Activated naive CD4-positive, alpha-beta T cell treated with anti-CD3 and anti-CD28 coated beads for 36 hours (primary cell): ENCODE measurements at regions not wholly inside any gene's neighbourhood (a gene's known extent, or its start where the extent isn't known, plus 50 kb on each side); places are given as distances from the start of the nearest gene placed in this dataset.
"Not testable (repeated sequence)": the region's sequence is repeated elsewhere in the genome, so short reads cannot be mapped to it uniquely, and the experiment has no call there.

Source experiments
- CTCF ChIA-PET: fragments of 350-600 bp; sonication (Branson Sonifier 250); formaldehyde crosslinking; loops from one replicate; lab custom pipeline; 2021; ENCODE audit warnings: antibody characterized with exemption; lab: Charles Lee
- DNase-seq: peaks from one replicate; pipeline ENCODE4 v3.0.0-alpha.2; 2020
- H3K27ac Mint-ChIP-seq: one replicate; pipeline ENCODE4 v1.8.0; 2021; ENCODE audit warnings: mild to moderate bottlenecking, mixed read lengths
- H3K27me3 Mint-ChIP-seq: one replicate; pipeline ENCODE4 v1.8.0; 2021; ENCODE audit warnings: low read depth, mixed read lengths
- H3K36me3 Mint-ChIP-seq: one replicate; pipeline ENCODE4 v1.8.0; 2021; ENCODE audit warnings: low read depth, mixed read lengths
- H3K4me1 Mint-ChIP-seq: one replicate; pipeline ENCODE4 v1.8.0; 2021; ENCODE audit warnings: low read depth, mixed read lengths
- H3K4me3 Mint-ChIP-seq: one replicate; pipeline ENCODE4 v1.8.0; 2021; ENCODE audit warnings: mild to moderate bottlenecking, moderate library complexity, mixed read lengths
- H3K9me3 Mint-ChIP-seq: one replicate; pipeline ENCODE4 v1.8.0; 2021; ENCODE audit warnings: mixed read lengths
- intact Hi-C: fragments of 100-400 bp; cut with micrococcal nuclease; formaldehyde crosslinking; loops from one replicate; pipeline ENCODE4 v1.15.1; 2023

DNA sequence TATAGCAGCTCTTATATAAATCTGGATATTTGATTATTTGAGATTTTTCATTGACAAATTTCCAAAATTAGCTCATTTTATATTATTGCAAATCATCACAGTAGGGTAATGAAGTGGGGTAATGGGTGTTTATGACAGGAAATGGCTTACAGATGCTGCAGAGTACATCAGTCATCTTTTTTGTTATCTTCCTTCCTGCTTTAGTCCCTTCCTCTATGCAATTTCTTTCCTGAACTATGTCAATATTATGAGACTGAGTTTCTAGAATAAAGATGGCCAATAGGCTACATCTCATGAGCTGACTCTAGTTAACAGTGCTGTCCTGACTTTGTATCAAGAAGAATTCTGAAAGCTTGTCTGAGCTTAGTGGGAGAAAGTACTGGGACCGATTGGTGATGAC lies 244.5 kb downstream of the XPNPEP1 start:
- intact Hi-C loops, result no loop called here
- DNase-seq, result no peak
- Mint-ChIP-seq H3K27me3 (peaks cover 2% of the 10 kb centered on the region), H3K4me1 (no peaks in the 10 kb centered on the region), H3K27ac (no peak overlapping the region), H3K9me3 (peaks cover 2% of the 10 kb centered on the region), H3K4me3 (no peak overlapping the region), H3K36me3 (no peaks in the 10 kb centered on the region)
- CTCF ChIA-PET, result no interaction called here

DNA sequence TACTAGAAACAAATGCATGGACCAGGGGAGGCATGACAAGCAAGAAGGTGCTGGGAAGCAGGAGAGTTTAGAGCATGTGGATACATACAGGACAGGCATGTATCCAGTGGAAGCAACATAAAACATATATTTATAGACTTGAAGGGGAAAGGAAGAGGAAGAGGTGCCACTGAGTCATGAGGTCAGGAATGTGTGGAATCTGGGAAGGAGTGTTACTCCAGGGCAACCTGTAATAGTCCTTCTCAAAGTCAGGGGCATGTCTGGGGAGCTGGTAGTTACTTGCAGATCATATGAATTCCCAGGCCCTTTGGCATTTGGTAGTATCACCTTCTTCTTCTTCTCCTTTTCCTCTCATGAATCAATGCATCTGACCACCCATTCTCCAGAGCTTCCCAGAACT lies 246.6 kb downstream of the XPNPEP1 start:
- no peak overlapping the region for H3K4me3 Mint-ChIP-seq
- intact Hi-C loops, result no loop called here
- peaks cover 2% of the 10 kb centered on the region for H3K9me3 Mint-ChIP-seq
- no peak overlapping the region for H3K27ac Mint-ChIP-seq
- DNase-seq, result no peak
- H3K4me1 Mint-ChIP-seq, result no peaks in the 10 kb centered on the region
- CTCF ChIA-PET, result no interaction called here
- no peaks in the 10 kb centered on the region for H3K36me3 Mint-ChIP-seq
- H3K27me3 Mint-ChIP-seq, result peaks cover 2% of the 10 kb centered on the region

- Mint-ChIP-seq H3K9me3 (no peaks in the 10 kb centered on the region), H3K27ac (no peak overlapping the region), H3K36me3 (no peaks in the 10 kb centered on the region), H3K4me1 (no peaks in the 10 kb centered on the region), H3K4me3 (no peak overlapping the region), H3K27me3 (no peaks in the 10 kb centered on the region)
- CTCF ChIA-PET, result interaction anchor here (0.6 kb wide), 1 partner anchor 44 kb away, joined by 9 read pairs; no protein-coding TSS in a partner anchor
- DNase-seq, result no peak
- intact Hi-C loops, result no loop called here
Measured at GRCh38 chr10:109668703-109669102, 254.6 kb downstream of the XPNPEP1 start.

GRCh38 chr10:109668154-109668665 lies 255.1 kb downstream of the XPNPEP1 start:
- Mint-ChIP-seq H3K9me3 (no peaks in the 10 kb centered on the region), H3K27me3 (no peaks in the 10 kb centered on the region), H3K4me3 (no peak overlapping the region), H3K4me1 (no peaks in the 10 kb centered on the region), H3K36me3 (no peaks in the 10 kb centered on the region), H3K27ac (no peak overlapping the region)
- CTCF ChIA-PET, result no interaction called here
- DNase-seq, result no peak
- intact Hi-C loops, result no loop called here

DNA sequence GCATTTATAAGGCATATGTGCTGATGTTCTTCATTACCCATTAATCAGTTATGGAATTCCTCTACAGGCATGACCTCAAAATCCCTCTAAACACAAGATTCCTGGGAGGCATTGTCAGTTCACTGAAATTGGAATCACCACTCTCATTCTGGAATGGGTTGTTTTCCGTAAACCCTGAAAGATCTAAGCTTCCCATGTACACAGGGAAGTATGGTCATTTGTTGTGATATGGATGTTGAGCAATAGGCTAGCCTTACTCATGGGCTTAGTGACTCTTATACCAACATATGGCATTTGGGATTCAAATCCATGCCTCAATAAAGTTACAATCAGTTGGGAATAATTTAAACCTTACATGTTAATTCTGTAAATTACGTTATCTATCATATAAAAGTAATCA lies 258.0 kb downstream of the XPNPEP1 start:
- Mint-ChIP-seq H3K27ac (no peak overlapping the region), H3K9me3 (no peaks in the 10 kb centered on the region), H3K4me3 (no peak overlapping the region), H3K36me3 (no peaks in the 10 kb centered on the region), H3K27me3 (no peaks in the 10 kb centered on the region), H3K4me1 (no peaks in the 10 kb centered on the region)
- CTCF ChIA-PET, result no interaction called here
- no peak for DNase-seq
- intact Hi-C loops, result no loop called here

GRCh38 chr10:109664554-109664953 lies 258.8 kb downstream of the XPNPEP1 start:
- H3K4me1 Mint-ChIP-seq, result no peaks in the 10 kb centered on the region
- CTCF ChIA-PET, result no interaction called here
- no peaks in the 10 kb centered on the region for H3K27me3 Mint-ChIP-seq
- no peak for DNase-seq
- H3K4me3 Mint-ChIP-seq, result no peak overlapping the region
- no peaks in the 10 kb centered on the region for H3K36me3 Mint-ChIP-seq
- intact Hi-C loops, result no loop called here
- no peaks in the 10 kb centered on the region for H3K9me3 Mint-ChIP-seq
- no peak overlapping the region for H3K27ac Mint-ChIP-seq

GRCh38 chr10:109663122-109663521 lies 260.2 kb downstream of the XPNPEP1 start:
- H3K4me3 Mint-ChIP-seq, result no peak overlapping the region
- no peak overlapping the region for H3K27ac Mint-ChIP-seq
- H3K27me3 Mint-ChIP-seq, result no peaks in the 10 kb centered on the region
- intact Hi-C loops, result no loop called here
- no peaks in the 10 kb centered on the region for H3K9me3 Mint-ChIP-seq
- DNase-seq, result no peak
- CTCF ChIA-PET, result no interaction called here
- H3K36me3 Mint-ChIP-seq, result no peaks in the 10 kb centered on the region
- H3K4me1 Mint-ChIP-seq, result no peaks in the 10 kb centered on the region

DNA sequence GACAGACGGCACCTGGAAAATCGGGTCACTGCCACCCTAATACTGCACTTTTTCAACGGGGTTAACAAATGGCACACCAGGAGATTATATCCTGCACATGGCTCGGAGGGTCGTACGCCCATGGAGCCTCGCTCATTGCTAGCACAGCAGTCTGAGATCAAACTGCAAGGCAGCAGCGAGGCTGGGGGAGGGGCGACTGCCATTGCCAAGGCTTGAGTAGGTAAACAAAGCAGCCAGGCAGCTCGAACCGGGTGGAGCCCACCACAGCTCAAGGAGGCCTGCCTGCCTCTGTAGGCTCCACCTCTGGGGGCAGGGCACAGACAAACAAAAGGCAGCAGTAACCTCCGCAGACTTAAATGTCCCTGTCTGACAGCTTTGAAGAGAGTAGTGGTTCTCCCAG lies 270.7 kb downstream of the XPNPEP1 start:
- H3K36me3 Mint-ChIP-seq, H3K4me1 Mint-ChIP-seq, H3K4me3 Mint-ChIP-seq, DNase-seq, H3K27me3 Mint-ChIP-seq, CTCF ChIA-PET, H3K27ac Mint-ChIP-seq, H3K9me3 Mint-ChIP-seq, intact Hi-C loops: not testable (repeated sequence)

- no peak overlapping the region for H3K4me3 Mint-ChIP-seq
- no peaks in the 10 kb centered on the region for H3K27me3 Mint-ChIP-seq
- no peaks in the 10 kb centered on the region for H3K9me3 Mint-ChIP-seq
- no peak for DNase-seq
- no peaks in the 10 kb centered on the region for H3K4me1 Mint-ChIP-seq
- CTCF ChIA-PET, result no interaction called here
- no peak overlapping the region for H3K27ac Mint-ChIP-seq
- no peaks in the 10 kb centered on the region for H3K36me3 Mint-ChIP-seq
- intact Hi-C loops, result no loop called here
Measured at GRCh38 chr10:109650228-109650627, 273.1 kb downstream of the XPNPEP1 start.

- no peaks in the 10 kb centered on the region for H3K4me1 Mint-ChIP-seq
- no peaks in the 10 kb centered on the region for H3K27me3 Mint-ChIP-seq
- CTCF ChIA-PET, result no interaction called here
- no peak overlapping the region for H3K4me3 Mint-ChIP-seq
- intact Hi-C loops, result no loop called here
- no peaks in the 10 kb centered on the region for H3K9me3 Mint-ChIP-seq
- no peaks in the 10 kb centered on the region for H3K36me3 Mint-ChIP-seq
- no peak overlapping the region for H3K27ac Mint-ChIP-seq
- no peak for DNase-seq
Measured at GRCh38 chr10:109647627-109648026, 275.7 kb downstream of the XPNPEP1 start.

GRCh38 chr10:109633846-109634245 lies 289.5 kb downstream of the XPNPEP1 start:
- intact Hi-C loops, result no loop called here
- Mint-ChIP-seq H3K27ac (no peak overlapping the region), H3K4me3 (no peak overlapping the region), H3K4me1 (no peaks in the 10 kb centered on the region), H3K36me3 (no peaks in the 10 kb centered on the region), H3K27me3 (no peaks in the 10 kb centered on the region), H3K9me3 (peaks cover 4% of the 10 kb centered on the region)
- CTCF ChIA-PET, result interaction anchor here (0.6 kb wide), 1 partner anchor 76 kb away, joined by 3 read pairs; no protein-coding TSS in a partner anchor
- DNase-seq, result no peak

DNA sequence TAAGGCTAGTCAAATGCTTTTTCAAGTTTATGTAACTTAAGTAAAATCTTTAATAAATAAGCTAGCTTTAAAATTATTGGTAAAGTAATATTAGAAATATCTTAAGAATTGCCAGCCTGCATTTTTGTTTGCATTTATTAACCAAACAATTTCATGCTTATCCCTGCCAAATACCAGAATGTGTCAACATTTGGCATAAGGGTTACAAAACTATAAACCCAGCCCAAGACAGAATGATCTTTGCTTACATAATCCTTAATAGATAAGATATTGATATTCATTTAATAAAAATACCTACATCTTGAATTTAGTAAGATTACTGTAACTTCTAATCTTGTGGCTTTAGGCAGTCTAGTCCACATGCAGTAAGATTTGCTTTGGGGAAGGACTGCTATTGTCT lies 290.3 kb downstream of the XPNPEP1 start:
- H3K27ac Mint-ChIP-seq, H3K4me3 Mint-ChIP-seq, DNase-seq, H3K36me3 Mint-ChIP-seq, intact Hi-C loops, H3K4me1 Mint-ChIP-seq, H3K27me3 Mint-ChIP-seq, H3K9me3 Mint-ChIP-seq, CTCF ChIA-PET: not testable (repeated sequence)

- CTCF ChIA-PET, result interaction anchor here (0.6 kb wide), 1 partner anchor 44 kb away, joined by 9 read pairs; no protein-coding TSS in a partner anchor
- no peaks in the 10 kb centered on the region for H3K9me3 Mint-ChIP-seq
- H3K36me3 Mint-ChIP-seq, result no peaks in the 10 kb centered on the region
- H3K4me3 Mint-ChIP-seq, result no peak overlapping the region
- no peak for DNase-seq
- no peaks in the 10 kb centered on the region for H3K4me1 Mint-ChIP-seq
- intact Hi-C loops, result no loop called here
- no peak overlapping the region for H3K27ac Mint-ChIP-seq
- no peaks in the 10 kb centered on the region for H3K27me3 Mint-ChIP-seq
Measured at GRCh38 chr10:109624939-109625338, 298.4 kb downstream of the XPNPEP1 start.
